Endothelial cell of umbilical vein (primary cell): ENCODE measurements at regions not wholly inside any gene's neighbourhood (a gene's known extent, or its start where the extent isn't known, plus 50 kb on each side); places are given as distances from the start of the nearest gene placed in this dataset.

Experiments
- BruUV-seq: library from RNA; stranded (reverse); fragments of 400-500 nt; replicated peaks from 2 replicates; lab custom pipeline; 2021; lab: Mats Ljungman, UMichigan
- CTCF ChIA-PET: fragments of 300-600, 350-600 bp; sonication (Branson Sonifier 250); formaldehyde crosslinking; loops from one replicate; lab custom pipeline; 2021; ENCODE audit warnings: antibody characterized with exemption, inconsistent platforms; lab: Charles Lee
- POLR2A ChIA-PET: fragments of 300-600, 350-600 bp; sonication (Branson Sonifier 250); formaldehyde crosslinking; loops from one replicate; lab custom pipeline; 2021; ENCODE audit warnings: antibody characterized with exemption, inconsistent platforms; lab: Charles Lee
- DNase-seq: peaks from one replicate; pipeline ENCODE4 v3.0.0-alpha.2; 2011; ENCODE audit warnings: low read depth, low spot score
- FAIRE-seq: peaks from 2 replicates; lab custom pipeline; 2011; peaks lifted over from hg19 to GRCh38; lab: Jason Lieb, UNC
- H2AFZ ChIP-seq: 2 replicates; pipeline ENCODE4 v1.6.0; 2012; ENCODE audit warnings: low read depth, low read length, control low read depth, inconsistent platforms
- H3K27ac ChIP-seq: 2 replicates; pipeline ENCODE4 v1.5.1; 2011; ENCODE audit warnings: low read depth, mild to moderate bottlenecking, control low read depth, low read length, moderate library complexity; ENCODE audit not compliant: insufficient read depth
- H3K27me3 ChIP-seq, 2 experiments: 2 replicates each; pipeline versions ENCODE4 v1.6.0 to v1.6.1; 2011; ENCODE audit warnings: low read length in 2 of 2, mixed read lengths in 1 of 2; ENCODE audit not compliant: control insufficient read depth in 2 of 2, insufficient read depth in 2 of 2
- H3K36me3 ChIP-seq, 2 experiments: 2 replicates in 1 of 2; 3 replicates in 1 of 2; pipeline ENCODE4 v1.5.1; 2011; ENCODE audit warnings: low read length in 2 of 2, mild to moderate bottlenecking in 1 of 2, moderate library complexity in 1 of 2; ENCODE audit not compliant: control insufficient read depth in 2 of 2, insufficient read depth in 2 of 2; ENCODE audit errors: extremely low read depth in 1 of 2
- H3K4me1 ChIP-seq: 3 replicates; pipeline ENCODE4 v1.5.1; 2011; ENCODE audit warnings: mild to moderate bottlenecking, low read length; ENCODE audit not compliant: control insufficient read depth, insufficient read depth; ENCODE audit errors: extremely low read depth
- H3K4me2 ChIP-seq: 2 replicates; pipeline ENCODE4 v1.6.1; 2011; ENCODE audit warnings: low read length, control low read depth, mixed read lengths; ENCODE audit not compliant: insufficient read depth
- H3K4me3 ChIP-seq, 3 experiments: fragments of 200-600 bp in 1 of 3; sonication (generic), shearing (Covaris generic) in 1 of 3; replicated peaks in 1 of 3; 2 replicates each; pipeline ENCODE4 v1.5.1; 2011 to 2016; ENCODE audit warnings: control low read depth in 3 of 3, low read length in 3 of 3, mild to moderate bottlenecking in 2 of 3, inconsistent platforms in 1 of 3, low read depth in 1 of 3, moderate library complexity in 1 of 3; ENCODE audit not compliant: insufficient read depth in 1 of 3
- H3K79me2 ChIP-seq: 2 replicates; pipeline ENCODE4 v1.6.0; 2012; ENCODE audit warnings: low read length, inconsistent platforms; ENCODE audit not compliant: control insufficient read depth, insufficient read depth
- H3K9ac ChIP-seq: replicated peaks from 2 replicates; pipeline ENCODE3; 2011; ENCODE audit warnings: low read length, control low read depth; ENCODE audit not compliant: insufficient read depth; ENCODE audit errors: extremely low read depth
- H3K9me1 ChIP-seq: replicated peaks from 3 replicates; pipeline ENCODE4 v1.6.0; 2011; ENCODE audit warnings: mild to moderate bottlenecking, low read length; ENCODE audit not compliant: control insufficient read depth, insufficient read depth; ENCODE audit errors: extremely low read depth
- H3K9me3 ChIP-seq: replicated peaks from 2 replicates; pipeline ENCODE4 v1.5.1; 2012; ENCODE audit warnings: low read length, inconsistent platforms; ENCODE audit not compliant: control insufficient read depth, insufficient read depth
- H4K20me1 ChIP-seq: replicated peaks from 2 replicates; pipeline ENCODE3; 2011; ENCODE audit warnings: mild to moderate bottlenecking, low read length; ENCODE audit not compliant: control insufficient read depth, insufficient read depth; ENCODE audit errors: extremely low read depth
- CTCF ChIP-seq, 2 donors: IDR thresholded peaks; 1 replicate in 1 of 2; 2 replicates in 1 of 2; pipeline ENCODE4 v1.5.1; 2011; ENCODE audit warnings: low read length in 2 of 2, mild to moderate bottlenecking in 2 of 2, moderate library complexity in 2 of 2, control low read depth in 1 of 2, inconsistent platforms in 1 of 2, low read depth in 1 of 2; ENCODE audit not compliant: insufficient read depth in 1 of 2; ENCODE audit errors: extremely low read depth in 1 of 2
- EZH2 ChIP-seq: IDR thresholded peaks from 2 replicates; pipeline ENCODE4 v1.6.1; 2012; ENCODE audit warnings: borderline replicate concordance, low read depth, mild to moderate bottlenecking, moderate library complexity, low read length, inconsistent platforms; ENCODE audit not compliant: severe bottlenecking
- FOS ChIP-seq: IDR thresholded peaks from 2 replicates; pipeline ENCODE4 v1.6.1; 2011; ENCODE audit warnings: mild to moderate bottlenecking, low read length, moderate library complexity, borderline replicate concordance; ENCODE audit not compliant: insufficient read depth
- GATA2 ChIP-seq: IDR thresholded peaks from 2 replicates; pipeline ENCODE4 v1.7.0; 2011; ENCODE audit warnings: low read depth, mild to moderate bottlenecking, moderate library complexity, mixed read lengths, low read length; ENCODE audit not compliant: insufficient read length, insufficient read depth
- JUN ChIP-seq: IDR thresholded peaks from 2 replicates; pipeline ENCODE4 v1.6.1; 2011; ENCODE audit warnings: borderline replicate concordance, low read depth; ENCODE audit not compliant: insufficient read length, insufficient read depth
- MYC ChIP-seq: IDR thresholded peaks from one replicate; pipeline ENCODE4 v1.6.1; 2011; ENCODE audit warnings: mild to moderate bottlenecking, low read depth, low read length
- POLR2A ChIP-seq: IDR thresholded peaks from 2 replicates; pipeline ENCODE4 v1.6.1; 2012; ENCODE audit warnings: low read depth, mild to moderate bottlenecking, control low read depth, low read length
- POLR2AphosphoS5 ChIP-seq: IDR thresholded peaks from 2 replicates; pipeline ENCODE4 v1.6.1; 2012; ENCODE audit warnings: low read depth, mild to moderate bottlenecking, control low read depth, low read length, moderate library complexity; ENCODE audit not compliant: insufficient read depth
- dilution Hi-C: fragments of 300-500 bp; cut with MboI; formaldehyde crosslinking; loops from one replicate; pipeline ENCODE4 v1.15.0; 2019; ENCODE audit warnings: low sequenced_read_pairs; ENCODE audit not compliant: extremely low pct_ligation_motif_present
- intact Hi-C: fragments of 100-400 bp; cut with micrococcal nuclease; formaldehyde crosslinking; loops from one replicate; pipeline ENCODE4 v1.10.0; 2022
- TF ChIP-seq, protein P1 (sequence below): IDR thresholded peaks from 2 replicates; pipeline ENCODE4 v1.6.1; 2011; ENCODE audit not compliant: insufficient read depth, insufficient read length

- intact Hi-C loops (no loop called here), dilution Hi-C loops (no loop called here)
- Histone ChIP-seq H3K9me3 (no peaks in the 10 kb centered on the region), H3K27me3 (no peaks in the 10 kb centered on the region), H3K4me1 (no peaks in the 10 kb centered on the region), H3K4me3 (no peak overlapping the region), H4K20me1 (no peaks in the 10 kb centered on the region), H3K4me2 (no peak overlapping the region), H3K36me3 (no peaks in the 10 kb centered on the region), H3K79me2 (no peaks in the 10 kb centered on the region), H3K9ac (no peak overlapping the region), H3K27ac (no peak overlapping the region), H3K9me1 (no peaks in the 10 kb centered on the region), H2AFZ (no peak overlapping the region)
- no peak for TF ChIP-seq FOS
- TF ChIP-seq POLR2A = no peak
- no peak for DNase-seq
- ChIA-PET CTCF (interaction anchor here (1.3 to 1.9 kb wide), 2 partner anchors 11 to 14 kb away, joined by 4 read pairs; no protein-coding TSS in a partner anchor), POLR2A (no interaction called here)
- FAIRE-seq = no peak
- no TSS peak for BruUV-seq
These were observed 910.7 kb downstream of the TBL1XR1 start for GRCh38 chr3:176286476-176287085.

GRCh38 chr3:176275538-176275937, 921.7 kb downstream of the TBL1XR1 start:
- Histone ChIP-seq H3K9me1 (no peaks in the 10 kb centered on the region), H3K79me2 (no peaks in the 10 kb centered on the region), H4K20me1 (no peaks in the 10 kb centered on the region), H3K9me3 (no peaks in the 10 kb centered on the region), H2AFZ (no peak overlapping the region), H3K36me3 (no peaks in the 10 kb centered on the region), H3K4me3 (no peak overlapping the region), H3K27me3 (no peaks in the 10 kb centered on the region), H3K4me1 (no peaks in the 10 kb centered on the region), H3K27ac (no peak overlapping the region), H3K9ac (no peak overlapping the region), H3K4me2 (no peak overlapping the region)
- TF ChIP-seq POLR2AphosphoS5 (no peak), MYC (no peak), GATA2 (no peak), POLR2A (no peak), EZH2 (no peak), CTCF (IDR thresholded peaks at IDR 0.05; ENCODE audit: extremely low read depth in 1 of 2, insufficient read depth in 1 of 2, low read depth in 1 of 2, low read length in 2 of 2) (no peak), FOS (no peak), JUN (no peak)
- TF ChIP-seq, protein P1, sequence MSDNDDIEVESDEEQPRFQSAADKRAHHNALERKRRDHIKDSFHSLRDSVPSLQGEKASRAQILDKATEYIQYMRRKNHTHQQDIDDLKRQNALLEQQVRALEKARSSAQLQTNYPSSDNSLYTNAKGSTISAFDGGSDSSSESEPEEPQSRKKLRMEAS = no peak
- CTCF ChIA-PET = interaction anchor here (1.2 kb wide), 1 partner anchor 12 kb away, joined by 4 read pairs; no protein-coding TSS in a partner anchor
- intact Hi-C loops = no loop called here
- FAIRE-seq = no peak
- BruUV-seq = no TSS peak
- POLR2A ChIA-PET = no interaction called here
- DNase-seq = no peak
- dilution Hi-C loops = no loop called here
